Mesothelial cell of epicardium (in vitro differentiated cells): ENCODE measurements at regions not wholly inside any gene's neighbourhood (a gene's known extent, or its start where the extent isn't known, plus 50 kb on each side); places are given as distances from the start of the nearest gene placed in this dataset.

Experiments
- DNase-seq, 2 experiments: peaks; one replicate each; pipeline ENCODE4 v3.0.0; 2021; ENCODE audit warnings: low spot score in 2 of 2; ENCODE audit not compliant: unreplicated experiment in 2 of 2
- H3K27ac Mint-ChIP-seq: 2 replicates; pipeline ENCODE4 v1.8.0; 2021; ENCODE audit warnings: mixed read lengths
- H3K27me3 Mint-ChIP-seq: 2 replicates; pipeline ENCODE4 v1.8.0; 2021; ENCODE audit warnings: low read depth, mixed read lengths
- H3K36me3 Mint-ChIP-seq: 2 replicates; pipeline ENCODE4 v1.8.0; 2021; ENCODE audit warnings: mixed read lengths
- H3K4me1 Mint-ChIP-seq: 2 replicates; pipeline ENCODE4 v1.8.0; 2021; ENCODE audit warnings: mixed read lengths
- H3K4me3 Mint-ChIP-seq: 2 replicates; pipeline ENCODE4 v1.8.0; 2021; ENCODE audit warnings: mild to moderate bottlenecking, moderate library complexity, mixed read lengths
- H3K9me3 Mint-ChIP-seq: 2 replicates; pipeline ENCODE4 v1.8.0; 2021; ENCODE audit warnings: mixed read lengths
- CTCF ChIP-seq: fragments of 200-600 bp; sonication (generic); IDR thresholded peaks from one replicate; pipeline ENCODE4 v1.5.0; 2021; ENCODE audit warnings: antibody characterized with exemption; ENCODE audit not compliant: unreplicated experiment

- no peaks in the 10 kb centered on the region for H3K27me3 Mint-ChIP-seq
- no peak for TF ChIP-seq CTCF
- no peaks in the 10 kb centered on the region for H3K4me1 Mint-ChIP-seq
- H3K27ac Mint-ChIP-seq: no peak overlapping the region
- peaks cover 38% of the 10 kb centered on the region for H3K9me3 Mint-ChIP-seq
- no peak overlapping the region for H3K4me3 Mint-ChIP-seq
- peaks cover 17% of the 10 kb centered on the region for H3K36me3 Mint-ChIP-seq
- DNase-seq: no peak
Measured at GRCh38 chr13:65762012-65762411, 1468.1 kb downstream of the PCDH9 start.

GRCh38 chr13:65756071-65756671 is 1474.0 kb downstream of the PCDH9 start:
- Mint-ChIP-seq H3K4me3 (no peak overlapping the region), H3K4me1 (no peaks in the 10 kb centered on the region), H3K36me3 (peaks cover 25% of the 10 kb centered on the region), H3K27ac (no peak overlapping the region), H3K9me3 (peaks cover 59% of the 10 kb centered on the region), H3K27me3 (no peaks in the 10 kb centered on the region)
- no peak for TF ChIP-seq CTCF
- DNase-seq: no peak

GRCh38 chr13:65748227-65748626 is 1481.9 kb downstream of the PCDH9 start:
- Mint-ChIP-seq H3K9me3 (peaks cover 19% of the 10 kb centered on the region), H3K27ac (no peak overlapping the region), H3K4me1 (no peaks in the 10 kb centered on the region), H3K36me3 (no peaks in the 10 kb centered on the region), H3K4me3 (no peak overlapping the region), H3K27me3 (no peaks in the 10 kb centered on the region)
- no peak for DNase-seq
- no peak for TF ChIP-seq CTCF

- no peak for DNase-seq
- no peak overlapping the region for H3K4me3 Mint-ChIP-seq
- TF ChIP-seq CTCF: no peak
- peaks cover 19% of the 10 kb centered on the region for H3K9me3 Mint-ChIP-seq
- no peak overlapping the region for H3K27ac Mint-ChIP-seq
- no peaks in the 10 kb centered on the region for H3K36me3 Mint-ChIP-seq
- H3K27me3 Mint-ChIP-seq: no peaks in the 10 kb centered on the region
- no peaks in the 10 kb centered on the region for H3K4me1 Mint-ChIP-seq
Measured at GRCh38 chr13:65746406-65746921, 1483.7 kb downstream of the PCDH9 start.

- Mint-ChIP-seq H3K4me1 (no peaks in the 10 kb centered on the region), H3K27me3 (no peaks in the 10 kb centered on the region), H3K4me3 (no peak overlapping the region), H3K27ac (no peak overlapping the region), H3K9me3 (peaks cover 19% of the 10 kb centered on the region), H3K36me3 (no peaks in the 10 kb centered on the region)
- TF ChIP-seq CTCF: no peak
- no peak for DNase-seq
Measured at GRCh38 chr13:65744836-65745235, 1485.3 kb downstream of the PCDH9 start.
